ENCODE measurements at regions not wholly inside any gene's neighbourhood (a gene's known extent, or its start where the extent isn't known, plus 50 kb on each side); places are given as distances from the start of the nearest gene placed in this dataset.

DNA sequence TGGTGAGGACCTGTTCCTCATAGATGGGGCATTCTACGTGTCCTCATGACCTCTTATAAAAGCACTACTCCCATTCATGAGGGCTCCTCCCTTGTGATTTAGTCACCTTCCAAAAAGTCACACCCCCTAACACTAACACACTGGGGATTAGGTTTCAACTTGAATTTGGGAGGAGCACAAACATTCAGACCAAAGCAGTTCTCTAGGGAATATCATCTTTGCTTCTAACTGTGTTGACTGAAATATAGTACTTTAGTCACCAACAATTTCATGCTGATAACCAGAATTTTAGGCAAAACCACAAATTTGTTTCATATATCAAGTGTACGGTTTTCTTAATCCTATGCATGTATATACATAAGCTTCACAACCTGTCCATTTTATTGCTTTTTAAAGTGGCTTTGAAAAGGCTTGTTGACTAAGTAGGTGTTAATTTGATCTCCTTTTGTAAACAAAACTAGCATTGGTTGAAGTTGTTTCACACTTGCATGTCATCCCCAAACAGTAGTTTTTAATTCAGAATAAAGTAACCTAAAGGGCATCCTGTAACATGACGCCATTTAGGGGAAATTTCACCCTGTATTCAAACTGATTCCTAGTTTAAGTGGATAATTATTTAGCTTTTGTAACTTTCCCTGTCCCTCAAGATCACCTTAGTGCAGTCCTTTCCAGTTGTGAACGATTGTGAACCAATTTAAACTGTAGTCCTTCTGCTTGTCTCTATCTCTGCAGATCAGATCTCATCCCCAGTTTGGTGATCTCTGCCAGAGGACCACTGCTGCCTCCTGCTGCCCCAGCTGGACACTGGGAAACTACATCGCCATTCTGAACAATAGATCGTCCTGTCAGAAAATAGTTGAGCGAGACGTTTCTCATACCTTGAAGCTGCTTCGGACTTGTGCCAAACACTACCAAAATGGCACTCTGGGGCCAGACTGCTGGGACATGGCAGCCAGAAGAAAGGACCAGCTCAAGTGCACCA lies 141.1 kb downstream of the TLR5 start:
- Histone ChIP-seq H3K9me3 (ENCODE audit: control insufficient read depth in 3 of 3, low read length in 3 of 3) (no peaks in the 10 kb centered on the region), H3K27me3 (ENCODE audit: control insufficient read depth in 3 of 3, insufficient read depth in 3 of 3, low read length in 3 of 3) (no peaks in the 10 kb centered on the region), H3K4me1 (ENCODE audit: control insufficient read depth in 3 of 3, insufficient read depth in 3 of 3, low read length in 3 of 3) (no peaks in the 10 kb centered on the region), H3K36me3 (ENCODE audit: control insufficient read depth in 3 of 3, insufficient read depth in 3 of 3, low read length in 3 of 3) (peaks cover 23 to 37% (median 33%) of the 10 kb centered on the region in 3 donors), H3K4me3 (ENCODE audit: low read length in 3 of 3) (no peak overlapping the region), H3K9ac (ENCODE audit: low read depth in 1 of 3, low read length in 3 of 3) (no peak overlapping the region), H3K27ac (ENCODE audit: low read depth, low read length) (no peak overlapping the region)

DNA sequence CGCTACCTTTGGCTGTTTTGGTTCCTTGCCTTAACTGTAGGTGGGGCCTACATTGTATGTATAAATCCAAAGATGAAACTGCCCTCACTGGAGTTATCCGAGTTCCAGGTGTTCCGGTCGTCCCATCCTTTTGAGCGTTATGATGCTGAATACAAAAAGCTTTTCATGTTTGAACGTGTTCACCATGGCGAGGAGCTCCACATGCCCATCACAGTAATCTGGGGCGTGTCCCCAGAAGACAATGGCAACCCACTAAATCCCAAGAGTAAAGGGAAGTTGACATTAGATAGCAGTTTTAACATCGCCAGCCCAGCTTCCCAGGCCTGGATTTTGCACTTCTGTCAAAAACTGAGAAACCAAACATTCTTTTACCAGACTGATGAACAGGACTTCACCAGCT lies 139.5 kb downstream of the TLR5 start:
- Histone ChIP-seq H3K36me3 (ENCODE audit: control insufficient read depth in 3 of 3, insufficient read depth in 3 of 3, low read length in 3 of 3) (peaks cover 23 to 37% (median 33%) of the 10 kb centered on the region in 3 donors), H3K4me1 (ENCODE audit: control insufficient read depth in 3 of 3, insufficient read depth in 3 of 3, low read length in 3 of 3) (no peaks in the 10 kb centered on the region), H3K9me3 (ENCODE audit: control insufficient read depth in 3 of 3, low read length in 3 of 3) (no peaks in the 10 kb centered on the region), H3K27ac (ENCODE audit: low read depth, low read length) (no peak overlapping the region), H3K9ac (ENCODE audit: low read depth in 1 of 3, low read length in 3 of 3) (no peak overlapping the region), H3K27me3 (ENCODE audit: control insufficient read depth in 3 of 3, insufficient read depth in 3 of 3, low read length in 3 of 3) (no peaks in the 10 kb centered on the region), H3K4me3 (ENCODE audit: low read length in 3 of 3) (no peak overlapping the region)

DNA sequence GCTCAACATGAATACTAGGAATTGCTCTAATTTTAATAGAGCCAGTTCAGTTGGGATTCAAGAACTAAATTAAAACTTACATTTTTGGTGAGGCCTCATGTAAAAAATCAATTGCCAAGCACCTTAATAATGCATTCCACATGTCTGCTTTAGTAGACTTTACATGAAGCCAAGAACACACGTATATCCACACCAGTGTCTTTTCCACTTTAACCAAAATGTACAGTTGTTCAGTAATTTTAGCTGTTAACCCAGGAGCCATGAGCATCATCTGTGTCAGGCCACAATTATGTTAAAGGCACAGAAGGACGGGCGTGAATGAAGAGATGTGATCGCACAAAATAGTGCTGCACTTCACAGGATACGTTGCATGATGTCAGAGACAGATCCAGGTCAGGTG lies 136.7 kb downstream of the TLR5 start:
- Histone ChIP-seq H3K36me3 (ENCODE audit: control insufficient read depth in 3 of 3, insufficient read depth in 3 of 3, low read length in 3 of 3) (peaks cover 23 to 37% (median 33%) of the 10 kb centered on the region in 3 donors), H3K4me1 (ENCODE audit: control insufficient read depth in 3 of 3, insufficient read depth in 3 of 3, low read length in 3 of 3) (peaks cover 0 to 4% (median 2%) of the 10 kb centered on the region in 3 donors), H3K9ac (ENCODE audit: low read depth in 1 of 3, low read length in 3 of 3) (no peak overlapping the region), H3K9me3 (ENCODE audit: control insufficient read depth in 3 of 3, low read length in 3 of 3) (no peaks in the 10 kb centered on the region), H3K27ac (ENCODE audit: low read depth, low read length) (no peak overlapping the region), H3K27me3 (ENCODE audit: control insufficient read depth in 3 of 3, insufficient read depth in 3 of 3, low read length in 3 of 3) (no peaks in the 10 kb centered on the region), H3K4me3 (ENCODE audit: low read length in 3 of 3) (no peak overlapping the region)

DNA sequence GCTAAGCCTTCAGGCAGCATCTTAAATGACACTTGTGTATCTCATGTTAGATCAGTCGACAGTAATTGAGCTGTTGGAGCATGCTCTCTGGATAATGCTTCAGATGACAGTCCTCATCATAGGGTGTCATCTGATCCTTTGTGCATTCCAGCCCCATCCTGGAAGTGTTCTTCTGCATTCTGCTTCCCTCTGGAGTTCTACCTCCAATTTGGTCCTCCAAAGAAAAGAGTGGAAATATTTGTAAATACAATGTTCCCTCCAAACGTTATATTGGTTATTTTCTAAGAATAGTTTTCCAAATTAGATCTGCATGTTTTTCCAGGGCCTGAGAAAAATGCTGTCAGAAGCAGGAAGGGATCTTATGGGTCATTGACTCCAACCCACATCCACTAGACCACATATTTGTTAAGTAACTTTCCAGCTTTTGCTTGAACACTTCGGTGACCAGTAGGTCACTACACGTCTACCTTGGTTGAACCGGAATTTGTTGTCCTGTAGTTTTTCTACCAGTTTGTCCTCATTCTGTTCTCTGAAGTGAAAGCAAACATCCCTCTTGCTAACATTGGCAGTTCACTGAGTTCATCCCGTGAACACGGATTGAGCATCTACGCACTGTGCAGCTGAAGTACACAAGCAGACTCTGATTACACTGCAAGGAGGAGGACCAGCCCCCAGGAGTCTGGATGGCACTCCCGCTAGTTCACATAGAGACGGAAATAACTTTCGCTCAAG lies 136.0 kb downstream of the TLR5 start:
- H3K36me3 ChIP-seq (ENCODE audit: control insufficient read depth in 3 of 3, insufficient read depth in 3 of 3, low read length in 3 of 3) = peaks cover 23 to 36% (median 33%) of the 10 kb centered on the region in 3 donors
- H3K9me3 ChIP-seq (ENCODE audit: control insufficient read depth in 3 of 3, low read length in 3 of 3) = no peaks in the 10 kb centered on the region
- no peak overlapping the region for H3K27ac ChIP-seq (ENCODE audit: low read depth, low read length)
- H3K4me3 ChIP-seq (ENCODE audit: low read length in 3 of 3) = no peak overlapping the region
- no peaks in the 10 kb centered on the region for H3K27me3 ChIP-seq (ENCODE audit: control insufficient read depth in 3 of 3, insufficient read depth in 3 of 3, low read length in 3 of 3)
- no peak overlapping the region for H3K9ac ChIP-seq (ENCODE audit: low read depth in 1 of 3, low read length in 3 of 3)
- H3K4me1 ChIP-seq (ENCODE audit: control insufficient read depth in 3 of 3, insufficient read depth in 3 of 3, low read length in 3 of 3) = peaks cover 0 to 4% (median 2%) of the 10 kb centered on the region in 3 donors

DNA sequence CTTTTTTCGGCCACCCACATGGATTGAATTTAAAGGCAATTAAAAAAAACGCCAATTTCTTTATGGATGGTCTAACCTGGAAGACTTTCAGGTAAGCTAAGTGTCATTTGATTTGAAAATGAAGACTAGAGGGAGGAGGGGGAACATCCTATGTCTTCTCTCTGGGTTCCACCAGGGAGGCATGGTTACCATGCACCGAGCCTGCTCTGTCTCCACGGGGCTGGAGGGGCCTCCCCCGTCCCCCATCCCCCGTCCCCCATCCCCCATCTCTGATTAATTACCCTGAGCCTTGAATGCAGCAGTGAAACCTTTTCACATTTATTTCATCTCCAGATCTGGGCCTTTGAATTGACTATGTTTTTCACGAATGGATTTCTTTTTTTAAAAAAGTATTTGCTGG lies 135.1 kb downstream of the TLR5 start:
- peaks cover 19 to 28% (median 27%) of the 10 kb centered on the region in 3 donors for H3K36me3 ChIP-seq (ENCODE audit: control insufficient read depth in 3 of 3, insufficient read depth in 3 of 3, low read length in 3 of 3)
- no peaks in the 10 kb centered on the region for H3K9me3 ChIP-seq (ENCODE audit: control insufficient read depth in 3 of 3, low read length in 3 of 3)
- no peak overlapping the region for H3K4me3 ChIP-seq (ENCODE audit: low read length in 3 of 3)
- peaks cover 0 to 4% (median 2%) of the 10 kb centered on the region in 3 donors for H3K4me1 ChIP-seq (ENCODE audit: control insufficient read depth in 3 of 3, insufficient read depth in 3 of 3, low read length in 3 of 3)
- H3K27ac ChIP-seq (ENCODE audit: low read depth, low read length) = no peak overlapping the region
- H3K9ac ChIP-seq (ENCODE audit: low read depth in 1 of 3, low read length in 3 of 3) = no peak overlapping the region
- no peaks in the 10 kb centered on the region for H3K27me3 ChIP-seq (ENCODE audit: control insufficient read depth in 3 of 3, insufficient read depth in 3 of 3, low read length in 3 of 3)

DNA sequence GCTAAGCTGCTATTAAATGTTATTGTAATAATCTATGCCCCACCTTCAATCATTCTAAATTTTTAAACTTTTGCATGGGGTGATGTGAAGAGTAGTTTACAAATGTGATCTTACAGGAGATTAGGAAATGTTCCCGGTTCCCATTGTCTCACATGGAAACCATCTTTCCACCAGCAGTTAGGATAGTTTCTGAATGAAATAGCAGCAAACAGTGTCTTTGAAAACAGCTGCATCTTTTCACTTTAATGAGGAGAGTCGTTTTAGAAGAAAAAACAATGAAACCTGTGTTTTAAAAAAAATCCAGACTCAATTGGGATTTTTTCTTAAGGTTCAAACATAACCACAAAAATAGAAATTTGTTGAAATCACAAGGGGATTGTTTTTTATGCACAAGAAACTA lies 134.2 kb downstream of the TLR5 start:
- H3K4me3 ChIP-seq (ENCODE audit: low read length in 3 of 3) = no peak overlapping the region
- H3K4me1 ChIP-seq (ENCODE audit: control insufficient read depth in 3 of 3, insufficient read depth in 3 of 3, low read length in 3 of 3) = peaks cover 0 to 4% (median 2%) of the 10 kb centered on the region in 3 donors
- peaks cover 14 to 19% (median 19%) of the 10 kb centered on the region in 3 donors for H3K36me3 ChIP-seq (ENCODE audit: control insufficient read depth in 3 of 3, insufficient read depth in 3 of 3, low read length in 3 of 3)
- no peaks in the 10 kb centered on the region for H3K27me3 ChIP-seq (ENCODE audit: control insufficient read depth in 3 of 3, insufficient read depth in 3 of 3, low read length in 3 of 3)
- H3K9me3 ChIP-seq (ENCODE audit: control insufficient read depth in 3 of 3, low read length in 3 of 3) = no peaks in the 10 kb centered on the region
- H3K27ac ChIP-seq (ENCODE audit: low read depth, low read length) = no peak overlapping the region
- no peak overlapping the region for H3K9ac ChIP-seq (ENCODE audit: low read depth in 1 of 3, low read length in 3 of 3)

DNA sequence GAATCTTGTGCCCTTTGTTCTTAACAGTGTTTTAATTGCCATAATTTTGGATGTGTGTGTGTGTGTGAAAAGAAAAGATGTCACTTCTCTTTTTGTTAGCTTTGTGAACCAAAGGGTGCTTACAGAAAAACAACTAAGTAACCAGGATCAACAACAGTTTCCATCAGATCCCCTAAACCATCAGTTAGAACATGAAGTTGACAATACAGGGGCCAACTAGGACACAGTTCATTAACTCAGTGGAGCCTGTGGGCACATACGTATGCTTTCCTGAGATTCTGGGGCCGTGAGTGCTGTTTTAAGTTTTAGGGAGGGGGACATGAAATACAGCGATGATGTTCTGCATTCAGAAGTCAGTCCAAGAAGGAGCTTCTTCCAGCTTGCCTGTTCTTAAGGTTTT lies 133.6 kb downstream of the TLR5 start:
- Histone ChIP-seq H3K9me3 (ENCODE audit: control insufficient read depth in 3 of 3, low read length in 3 of 3) (no peaks in the 10 kb centered on the region), H3K27ac (ENCODE audit: low read depth, low read length) (no peak overlapping the region), H3K9ac (ENCODE audit: low read depth in 1 of 3, low read length in 3 of 3) (no peak overlapping the region), H3K4me3 (ENCODE audit: low read length in 3 of 3) (no peak overlapping the region), H3K4me1 (ENCODE audit: control insufficient read depth in 3 of 3, insufficient read depth in 3 of 3, low read length in 3 of 3) (peaks cover 0 to 4% (median 2%) of the 10 kb centered on the region in 3 donors), H3K36me3 (ENCODE audit: control insufficient read depth in 3 of 3, insufficient read depth in 3 of 3, low read length in 3 of 3) (peaks cover 9 to 13% (median 13%) of the 10 kb centered on the region in 3 donors), H3K27me3 (ENCODE audit: control insufficient read depth in 3 of 3, insufficient read depth in 3 of 3, low read length in 3 of 3) (no peaks in the 10 kb centered on the region)

DNA sequence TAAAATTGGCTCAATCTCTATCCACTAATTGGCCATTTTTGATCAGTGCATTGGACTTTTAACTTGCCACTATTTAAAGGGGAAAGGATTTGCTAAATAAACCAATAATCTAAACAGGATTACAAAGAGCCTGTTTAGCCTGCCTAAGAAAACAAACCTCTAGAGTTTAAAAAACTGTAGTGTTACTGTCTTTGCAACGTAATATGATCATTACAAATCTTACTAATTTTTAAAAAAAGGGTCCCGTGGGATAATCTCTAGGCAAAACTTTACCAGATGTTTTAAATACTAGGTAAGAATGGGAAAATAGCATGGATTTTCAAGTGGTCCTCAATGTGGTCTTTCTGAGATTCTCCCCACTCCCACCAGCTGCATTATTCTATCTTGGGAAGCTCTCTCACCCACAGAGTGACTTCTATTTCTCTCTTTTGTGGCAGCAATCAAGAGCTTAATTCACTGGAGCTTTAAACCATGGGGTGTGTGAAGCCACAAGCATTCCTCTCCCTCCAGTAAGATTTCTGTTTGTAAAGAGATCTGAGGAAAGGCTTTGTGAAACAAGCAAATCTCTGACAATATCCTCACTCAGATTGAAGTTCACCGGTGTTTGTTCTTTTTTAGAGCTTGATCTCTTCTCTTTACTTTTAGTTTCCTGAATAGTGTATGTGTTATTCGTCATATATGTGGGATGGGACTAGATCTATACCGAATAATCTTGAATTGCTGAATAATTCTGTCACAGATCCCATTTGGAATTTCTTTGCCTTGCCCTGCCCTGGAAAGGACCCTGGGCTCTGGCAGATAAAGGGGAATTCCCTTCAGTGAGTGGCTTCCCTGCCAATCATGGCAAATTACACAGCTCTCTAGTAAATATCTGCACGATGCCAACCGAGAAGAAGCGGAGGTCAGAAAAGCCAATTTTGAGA lies 132.2 kb downstream of the TLR5 start:
- Histone ChIP-seq H3K9me3 (ENCODE audit: control insufficient read depth in 3 of 3, low read length in 3 of 3) (no peaks in the 10 kb centered on the region), H3K36me3 (ENCODE audit: control insufficient read depth in 3 of 3, insufficient read depth in 3 of 3, low read length in 3 of 3) (peaks cover 0 to 4% (median 0%) of the 10 kb centered on the region in 3 donors), H3K27me3 (ENCODE audit: control insufficient read depth in 3 of 3, insufficient read depth in 3 of 3, low read length in 3 of 3) (no peaks in the 10 kb centered on the region), H3K27ac (ENCODE audit: low read depth, low read length) (no peak overlapping the region), H3K9ac (ENCODE audit: low read depth in 1 of 3, low read length in 3 of 3) (no peak overlapping the region), H3K4me3 (ENCODE audit: low read length in 3 of 3) (no peak overlapping the region), H3K4me1 (ENCODE audit: control insufficient read depth in 3 of 3, insufficient read depth in 3 of 3, low read length in 3 of 3) (peaks cover 0 to 4% (median 2%) of the 10 kb centered on the region in 3 donors)

DNA sequence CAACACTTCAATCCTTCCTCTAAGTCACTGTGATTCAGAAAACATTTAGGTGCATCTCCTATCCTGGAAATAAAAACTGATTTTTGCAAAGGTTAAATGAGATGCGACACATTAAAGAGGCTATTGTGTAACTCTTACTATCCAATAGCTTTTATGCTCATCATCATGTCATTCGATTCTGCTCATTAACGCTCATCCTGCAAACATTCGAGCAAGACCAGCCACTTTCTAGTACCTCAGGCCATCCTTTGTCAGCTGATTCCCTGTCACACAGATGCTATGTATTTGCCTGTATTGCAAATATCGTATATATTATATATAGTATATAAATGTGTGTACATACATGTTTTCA lies 131.6 kb downstream of the TLR5 start:
- H3K27me3 ChIP-seq (ENCODE audit: control insufficient read depth in 3 of 3, insufficient read depth in 3 of 3, low read length in 3 of 3) = no peaks in the 10 kb centered on the region
- H3K27ac ChIP-seq (ENCODE audit: low read depth, low read length) = no peak overlapping the region
- no peak overlapping the region for H3K9ac ChIP-seq (ENCODE audit: low read depth in 1 of 3, low read length in 3 of 3)
- H3K4me1 ChIP-seq (ENCODE audit: control insufficient read depth in 3 of 3, insufficient read depth in 3 of 3, low read length in 3 of 3) = peaks cover 2 to 4% (median 3%) of the 10 kb centered on the region in 3 donors
- no peaks in the 10 kb centered on the region for H3K9me3 ChIP-seq (ENCODE audit: control insufficient read depth in 3 of 3, low read length in 3 of 3)
- H3K36me3 ChIP-seq (ENCODE audit: control insufficient read depth in 3 of 3, insufficient read depth in 3 of 3, low read length in 3 of 3) = peaks cover 0 to 4% (median 0%) of the 10 kb centered on the region in 3 donors
- H3K4me3 ChIP-seq (ENCODE audit: low read length in 3 of 3) = no peak overlapping the region
